Type B pancreatic cell (in vitro differentiated cells): ENCODE measurements at regions not wholly inside any gene's neighbourhood (a gene's known extent, or its start where the extent isn't known, plus 50 kb on each side); places are given as distances from the start of the nearest gene placed in this dataset.

Source experiments
- DNase-seq: peaks from one replicate; pipeline ENCODE4 v3.0.0; 2021; ENCODE audit warnings: mixed read lengths; ENCODE audit not compliant: unreplicated experiment; ENCODE audit errors: extremely low spot score
- H3K27ac Mint-ChIP-seq: 2 replicates; pipeline ENCODE4 v1.8.0; 2021; ENCODE audit warnings: mild to moderate bottlenecking, mixed read lengths
- H3K27me3 Mint-ChIP-seq: 2 replicates; pipeline ENCODE4 v1.8.0; 2021; ENCODE audit warnings: mixed read lengths
- H3K36me3 Mint-ChIP-seq: 2 replicates; pipeline ENCODE4 v1.8.0; 2021; ENCODE audit warnings: mixed read lengths
- H3K4me1 Mint-ChIP-seq: one replicate; pipeline ENCODE4 v1.8.0; 2021; ENCODE audit warnings: mixed read lengths; ENCODE audit not compliant: unreplicated experiment
- H3K4me3 Mint-ChIP-seq: 2 replicates; pipeline ENCODE4 v1.8.0; 2021; ENCODE audit warnings: mild to moderate bottlenecking, mixed read lengths
- H3K9me3 Mint-ChIP-seq: 2 replicates; pipeline ENCODE4 v1.8.0; 2021; ENCODE audit warnings: mixed read lengths
- TF ChIP-seq, protein P1 (sequence below): fragments of 200-600 bp; sonication (generic); conservative IDR thresholded peaks from 2 replicates; pipeline ENCODE4 v1.5.0; 2021; ENCODE audit warnings: antibody characterized with exemption, mild to moderate bottlenecking

DNA sequence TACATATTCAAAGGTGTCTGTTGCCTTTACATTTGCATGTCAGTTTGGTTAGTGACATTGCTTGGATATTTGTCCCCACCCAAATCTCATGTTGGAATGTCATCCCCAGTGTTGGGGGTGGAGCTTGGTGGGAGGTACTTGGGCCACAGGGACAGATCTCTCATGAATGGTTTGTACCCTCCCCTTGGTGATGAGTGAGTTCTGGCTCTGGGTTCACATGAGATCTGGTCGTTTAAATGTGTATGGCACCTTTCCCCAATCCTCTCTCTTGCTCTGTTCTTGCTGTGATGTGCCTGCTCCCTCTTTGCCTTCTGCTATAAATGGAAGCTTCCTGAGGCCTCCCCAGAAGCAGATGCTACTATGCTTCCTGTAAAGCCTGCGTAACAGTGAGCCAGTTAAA is 207.9 kb upstream of the DIO3 start:
- Mint-ChIP-seq H3K4me3 (no peak overlapping the region), H3K4me1 (no peaks in the 10 kb centered on the region), H3K27me3 (peaks cover 4% of the 10 kb centered on the region), H3K36me3 (no peaks in the 10 kb centered on the region), H3K9me3 (peaks cover 5% of the 10 kb centered on the region), H3K27ac (no peak overlapping the region)
- TF ChIP-seq, protein P1, sequence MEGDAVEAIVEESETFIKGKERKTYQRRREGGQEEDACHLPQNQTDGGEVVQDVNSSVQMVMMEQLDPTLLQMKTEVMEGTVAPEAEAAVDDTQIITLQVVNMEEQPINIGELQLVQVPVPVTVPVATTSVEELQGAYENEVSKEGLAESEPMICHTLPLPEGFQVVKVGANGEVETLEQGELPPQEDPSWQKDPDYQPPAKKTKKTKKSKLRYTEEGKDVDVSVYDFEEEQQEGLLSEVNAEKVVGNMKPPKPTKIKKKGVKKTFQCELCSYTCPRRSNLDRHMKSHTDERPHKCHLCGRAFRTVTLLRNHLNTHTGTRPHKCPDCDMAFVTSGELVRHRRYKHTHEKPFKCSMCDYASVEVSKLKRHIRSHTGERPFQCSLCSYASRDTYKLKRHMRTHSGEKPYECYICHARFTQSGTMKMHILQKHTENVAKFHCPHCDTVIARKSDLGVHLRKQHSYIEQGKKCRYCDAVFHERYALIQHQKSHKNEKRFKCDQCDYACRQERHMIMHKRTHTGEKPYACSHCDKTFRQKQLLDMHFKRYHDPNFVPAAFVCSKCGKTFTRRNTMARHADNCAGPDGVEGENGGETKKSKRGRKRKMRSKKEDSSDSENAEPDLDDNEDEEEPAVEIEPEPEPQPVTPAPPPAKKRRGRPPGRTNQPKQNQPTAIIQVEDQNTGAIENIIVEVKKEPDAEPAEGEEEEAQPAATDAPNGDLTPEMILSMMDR = no peak
- DNase-seq = no peak

DNA sequence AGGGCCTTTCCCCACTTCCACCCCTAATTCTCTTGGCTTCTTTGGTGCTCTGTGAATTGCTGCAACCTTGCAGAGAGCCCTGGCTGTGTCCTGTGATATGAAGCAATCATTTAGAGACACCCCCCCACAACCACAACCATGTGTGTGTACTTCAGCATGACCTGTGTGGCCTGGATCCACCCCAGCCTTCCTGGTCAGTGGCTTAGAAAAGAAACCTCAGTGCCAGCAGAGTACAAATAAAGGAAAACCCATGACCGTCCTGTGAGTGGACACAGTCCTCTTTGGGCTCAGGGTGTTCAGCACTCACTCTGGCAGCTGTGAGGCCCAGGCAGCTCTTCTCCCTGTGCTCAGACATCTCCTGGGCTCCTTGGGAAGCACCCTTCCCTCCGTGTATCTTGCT is 206.6 kb upstream of the DIO3 start:
- no peaks in the 10 kb centered on the region for H3K36me3 Mint-ChIP-seq
- peaks cover 4% of the 10 kb centered on the region for H3K27me3 Mint-ChIP-seq
- peaks cover 3% of the 10 kb centered on the region for H3K4me1 Mint-ChIP-seq
- peaks cover 5% of the 10 kb centered on the region for H3K9me3 Mint-ChIP-seq
- DNase-seq = peak; percentile 47
- TF ChIP-seq, protein P1 = no peak
- no peak overlapping the region for H3K27ac Mint-ChIP-seq
- H3K4me3 Mint-ChIP-seq = no peak overlapping the region

DNA sequence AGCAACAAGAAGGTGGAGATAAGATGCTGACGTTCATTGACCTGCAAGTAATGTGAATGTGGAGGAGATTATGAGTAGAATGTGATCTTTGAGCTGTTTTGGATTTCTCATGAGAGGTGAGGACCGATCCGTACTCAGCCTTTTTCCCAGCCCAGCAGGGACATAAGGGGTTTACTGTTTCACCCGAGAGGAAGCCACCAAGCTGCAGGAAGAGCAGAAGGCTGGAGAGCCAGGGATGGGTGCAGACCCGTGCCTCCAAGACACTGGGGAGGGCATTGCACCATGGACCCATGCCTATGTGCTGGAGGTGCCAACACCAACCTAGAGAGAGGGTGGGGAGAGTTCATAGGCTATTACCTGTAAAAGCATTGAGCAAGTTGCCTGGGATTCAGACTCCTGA is 206.0 kb upstream of the DIO3 start:
- Mint-ChIP-seq H3K27me3 (peaks cover 4% of the 10 kb centered on the region), H3K9me3 (peaks cover 5% of the 10 kb centered on the region), H3K4me3 (no peak overlapping the region), H3K27ac (no peak overlapping the region), H3K4me1 (peaks cover 4% of the 10 kb centered on the region), H3K36me3 (no peaks in the 10 kb centered on the region)
- TF ChIP-seq, protein P1 = no peak
- peak; percentile 32 for DNase-seq

DNA sequence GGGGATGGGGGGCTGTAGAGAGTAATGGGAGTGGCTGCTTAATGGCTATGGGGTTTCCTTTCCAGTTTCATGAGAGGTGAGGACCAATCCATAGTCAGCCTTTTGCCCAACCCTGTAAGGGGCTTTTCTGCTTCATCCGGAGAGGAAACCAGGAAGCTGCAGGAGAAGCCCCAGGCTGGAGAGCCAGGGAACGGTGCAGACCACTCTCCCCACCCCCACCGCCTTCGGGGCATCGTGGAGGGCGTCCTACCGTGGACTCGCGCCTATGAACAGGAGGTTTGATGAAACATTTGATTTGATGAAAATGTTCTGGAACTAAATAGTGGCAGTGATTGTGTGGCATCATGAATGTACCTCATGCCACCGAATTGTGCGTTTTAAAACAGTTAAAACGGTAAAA is 204.3 kb upstream of the DIO3 start:
- Mint-ChIP-seq H3K4me1 (peaks cover 9% of the 10 kb centered on the region), H3K27ac (no peak overlapping the region)
- TF ChIP-seq, protein P1 = no peak

DNA sequence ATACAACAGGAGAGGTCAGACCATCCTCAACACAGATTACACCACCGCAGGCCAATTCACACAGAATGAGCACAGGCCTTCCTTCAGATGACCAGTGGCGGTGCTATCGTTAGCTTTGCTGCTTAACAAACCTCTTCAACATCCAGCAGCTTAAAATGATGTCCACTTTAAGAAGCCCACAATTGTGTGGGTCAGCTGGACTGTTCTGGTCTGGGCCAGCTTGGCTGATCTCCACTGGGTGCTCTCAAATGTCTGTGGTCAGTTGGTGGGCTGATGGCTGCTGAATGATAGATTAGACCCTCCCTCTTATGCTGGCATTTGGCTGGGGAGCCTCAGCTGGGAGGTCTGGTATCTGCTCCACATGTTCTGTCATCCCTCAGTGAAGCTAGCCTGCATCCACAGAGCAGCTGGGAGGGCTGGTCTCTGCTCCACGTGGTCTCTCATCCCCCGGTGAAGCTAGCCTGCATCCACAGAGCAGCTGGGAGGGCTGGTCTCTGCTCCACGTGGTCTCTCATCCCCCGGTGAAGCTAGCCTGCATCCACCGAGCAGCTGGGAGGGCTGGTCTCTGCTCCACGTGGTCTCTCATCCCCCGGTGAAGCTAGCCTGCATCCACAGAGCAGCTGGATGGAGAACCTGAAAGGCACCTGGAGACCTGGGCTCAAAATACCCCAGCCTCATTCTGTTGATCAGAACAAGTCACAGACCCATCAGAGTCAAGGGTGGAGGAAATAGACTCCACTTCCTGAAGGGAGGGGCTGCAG is 203.6 kb upstream of the DIO3 start:
- peaks cover under 1% of the 10 kb centered on the region for H3K27me3 Mint-ChIP-seq
- DNase-seq = peak; percentile 24
- no peak overlapping the region for H3K27ac Mint-ChIP-seq
- peaks cover 5% of the 10 kb centered on the region for H3K9me3 Mint-ChIP-seq
- TF ChIP-seq, protein P1 = no peak
- H3K4me1 Mint-ChIP-seq = peaks cover 9% of the 10 kb centered on the region
- no peak overlapping the region for H3K4me3 Mint-ChIP-seq
- H3K36me3 Mint-ChIP-seq = no peaks in the 10 kb centered on the region

More for the DNA sequence above, 204.3 kb upstream of the DIO3 start:
- peaks cover 5% of the 10 kb centered on the region for H3K9me3 Mint-ChIP-seq
- H3K36me3 Mint-ChIP-seq = no peaks in the 10 kb centered on the region
- peak; percentile 49 for DNase-seq
- peaks cover 4% of the 10 kb centered on the region for H3K27me3 Mint-ChIP-seq
- no peak overlapping the region for H3K4me3 Mint-ChIP-seq
